Tibial nerve (tissue), 4 donors: ENCODE measurements at regions not wholly inside any gene's neighbourhood (a gene's known extent, or its start where the extent isn't known, plus 50 kb on each side); places are given as distances from the start of the nearest gene placed in this dataset.

ENCODE experiments used
- DNase-seq, 2 donors: peaks; one replicate each; pipeline ENCODE4 v3.0.0-alpha.2; 2019; ENCODE audit warnings: low spot score in 2 of 2
- H3K27ac ChIP-seq, 4 donors: fragments of 200-600 bp; sonication (generic) in 3 of 4; one replicate each; pipeline ENCODE4 v1.5.1; 2017 to 2019; ENCODE audit warnings: mild to moderate bottlenecking in 1 of 4
- H3K27me3 ChIP-seq, 2 donors: fragments of 200-600 bp; sonication (generic) in 1 of 2; one replicate each; pipeline versions ENCODE4 v1.5.1 to v1.6.0; 2017 to 2019
- H3K36me3 ChIP-seq, 3 donors: fragments of 200-600 bp; sonication (generic); one replicate each; pipeline ENCODE4 v1.5.1; 2018 to 2019
- H3K4me1 ChIP-seq, 4 donors: fragments of 200-600 bp; sonication (generic) in 3 of 4; one replicate each; pipeline ENCODE4 v1.5.1; 2017 to 2019
- H3K4me3 ChIP-seq, 4 donors: fragments of 200-600 bp; sonication (generic) in 3 of 4; one replicate each; pipeline ENCODE4 v1.5.1; 2017 to 2019; ENCODE audit warnings: mild to moderate bottlenecking in 1 of 4, moderate library complexity in 1 of 4
- H3K9me3 ChIP-seq, 4 donors: fragments of 200-600 bp; sonication (generic) in 3 of 4; one replicate each; pipeline ENCODE4 v1.5.1; 2017 to 2019
- EP300 ChIP-seq, 2 donors: sonication (generic); formaldehyde crosslinking; IDR thresholded peaks; one replicate each; pipeline ENCODE4 v1.6.1; 2017; ENCODE audit warnings: antibody characterized with exemption in 2 of 2, mild to moderate bottlenecking in 1 of 2
- POLR2A ChIP-seq, 2 donors: fragments of 450-650 bp; IDR thresholded peaks; one replicate each; pipeline ENCODE4 v1.6.1; 2017; ENCODE audit warnings: antibody characterized with exemption in 2 of 2, mild to moderate bottlenecking in 2 of 2, moderate library complexity in 2 of 2
- WGBS, 2 donors: methylation state at CpG; one replicate each; pipeline ENCODE4 v1.1.5; 2018; 5-methylcytosine and 5-hydroxymethylcytosine counted together
- TF ChIP-seq, protein P1 (sequence below), 5 experiments: fragments of 200-600 bp in 3 of 5; fragments of 450-650 bp in 2 of 5; sonication (generic) in 3 of 5; IDR thresholded peaks; one replicate each; pipeline ENCODE4 v1.5.1; 2016 to 2019; ENCODE audit warnings: antibody characterized with exemption in 5 of 5, mild to moderate bottlenecking in 3 of 5, moderate library complexity in 2 of 5

- no peaks in the 10 kb centered on the region for H3K4me1 ChIP-seq
- no peaks in the 10 kb centered on the region for H3K36me3 ChIP-seq
- DNase-seq, result no peak
- H3K9me3 ChIP-seq, result peaks cover 0 to 2% (median 0%) of the 10 kb centered on the region in 4 donors
- H3K4me3 ChIP-seq, result no peak overlapping the region
- TF ChIP-seq, protein P1, sequence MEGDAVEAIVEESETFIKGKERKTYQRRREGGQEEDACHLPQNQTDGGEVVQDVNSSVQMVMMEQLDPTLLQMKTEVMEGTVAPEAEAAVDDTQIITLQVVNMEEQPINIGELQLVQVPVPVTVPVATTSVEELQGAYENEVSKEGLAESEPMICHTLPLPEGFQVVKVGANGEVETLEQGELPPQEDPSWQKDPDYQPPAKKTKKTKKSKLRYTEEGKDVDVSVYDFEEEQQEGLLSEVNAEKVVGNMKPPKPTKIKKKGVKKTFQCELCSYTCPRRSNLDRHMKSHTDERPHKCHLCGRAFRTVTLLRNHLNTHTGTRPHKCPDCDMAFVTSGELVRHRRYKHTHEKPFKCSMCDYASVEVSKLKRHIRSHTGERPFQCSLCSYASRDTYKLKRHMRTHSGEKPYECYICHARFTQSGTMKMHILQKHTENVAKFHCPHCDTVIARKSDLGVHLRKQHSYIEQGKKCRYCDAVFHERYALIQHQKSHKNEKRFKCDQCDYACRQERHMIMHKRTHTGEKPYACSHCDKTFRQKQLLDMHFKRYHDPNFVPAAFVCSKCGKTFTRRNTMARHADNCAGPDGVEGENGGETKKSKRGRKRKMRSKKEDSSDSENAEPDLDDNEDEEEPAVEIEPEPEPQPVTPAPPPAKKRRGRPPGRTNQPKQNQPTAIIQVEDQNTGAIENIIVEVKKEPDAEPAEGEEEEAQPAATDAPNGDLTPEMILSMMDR (IDR thresholded peaks at IDR 0.05), result no peak
- no peak for TF ChIP-seq POLR2A (IDR thresholded peaks at IDR 0.05)
- TF ChIP-seq EP300 (IDR thresholded peaks at IDR 0.05), result no peak
- no peak overlapping the region for H3K27ac ChIP-seq
- WGBS, 2 donors, result 58 to 71% methylated on average over 5 of the region's 5 CpGs
- H3K27me3 ChIP-seq, result no peaks in the 10 kb centered on the region
These were observed 136.3 kb upstream of the SLC39A10 start for GRCh38 chr2:195520671-195521155.

DNA sequence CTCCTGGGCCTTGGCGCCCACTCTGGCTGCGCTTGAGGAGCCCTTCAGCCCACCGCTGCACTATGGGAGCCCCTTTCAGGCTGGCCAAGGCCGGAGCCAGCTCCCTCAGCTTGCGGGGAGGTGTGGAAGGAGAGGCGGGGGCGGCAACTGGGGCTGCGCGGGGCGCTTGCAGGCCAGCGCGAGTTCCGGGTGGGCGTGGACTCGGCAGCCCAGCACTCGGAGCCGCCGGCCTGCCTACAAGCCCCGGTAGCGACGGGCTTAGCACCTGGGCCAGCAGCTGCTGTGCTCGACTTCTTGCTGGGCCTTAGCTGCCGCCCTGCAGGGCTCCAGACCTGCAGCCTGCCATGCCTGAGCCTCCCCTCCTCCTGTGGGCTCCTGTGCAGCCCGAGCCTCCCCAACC is 141.5 kb upstream of the SLC39A10 start:
- Histone ChIP-seq H3K9me3 (peaks cover 0 to 3% (median 0%) of the 10 kb centered on the region in 4 donors), H3K36me3 (no peaks in the 10 kb centered on the region), H3K4me3 (no peak overlapping the region), H3K27me3 (no peaks in the 10 kb centered on the region), H3K27ac (no peak overlapping the region), H3K4me1 (no peaks in the 10 kb centered on the region)
- TF ChIP-seq EP300 (IDR thresholded peaks at IDR 0.05) (no peak), POLR2A (IDR thresholded peaks at IDR 0.05) (no peak)
- 92 to 95% methylated on average over 16 to 22 of the region's 24 CpGs for WGBS, 2 donors
- no peak for DNase-seq

DNA sequence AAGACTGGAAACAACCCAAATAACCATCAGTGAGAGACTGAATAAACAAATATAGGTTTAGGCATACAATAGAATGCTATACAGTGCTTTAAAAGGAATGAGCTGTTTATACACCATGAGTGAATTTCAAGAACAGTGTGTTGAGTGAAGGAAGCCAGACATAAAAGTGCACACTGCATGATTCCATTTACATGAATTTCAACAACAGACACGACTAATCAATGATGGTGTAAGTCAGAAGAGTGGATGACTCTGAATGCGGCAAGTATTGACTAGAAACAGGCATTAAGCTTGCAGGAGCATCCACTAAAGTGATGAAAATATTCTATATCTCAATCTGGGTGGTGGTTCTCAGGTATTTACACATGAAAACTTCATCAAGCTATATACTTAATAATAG is 142.7 kb upstream of the SLC39A10 start:
- H3K9me3 ChIP-seq, result peaks cover 0 to 3% (median 0%) of the 10 kb centered on the region in 4 donors
- TF ChIP-seq POLR2A (IDR thresholded peaks at IDR 0.05) (no peak), EP300 (IDR thresholded peaks at IDR 0.05) (no peak)
- TF ChIP-seq, protein P1 (IDR thresholded peaks at IDR 0.05), result no peak
- no peaks in the 10 kb centered on the region for H3K4me1 ChIP-seq
- H3K36me3 ChIP-seq, result no peaks in the 10 kb centered on the region
- 84 to 88% methylated on average over 2 of the region's 2 CpGs for WGBS, 2 donors
- no peak for DNase-seq
- no peak overlapping the region for H3K27ac ChIP-seq
- no peaks in the 10 kb centered on the region for H3K27me3 ChIP-seq
- H3K4me3 ChIP-seq, result no peak overlapping the region

DNA sequence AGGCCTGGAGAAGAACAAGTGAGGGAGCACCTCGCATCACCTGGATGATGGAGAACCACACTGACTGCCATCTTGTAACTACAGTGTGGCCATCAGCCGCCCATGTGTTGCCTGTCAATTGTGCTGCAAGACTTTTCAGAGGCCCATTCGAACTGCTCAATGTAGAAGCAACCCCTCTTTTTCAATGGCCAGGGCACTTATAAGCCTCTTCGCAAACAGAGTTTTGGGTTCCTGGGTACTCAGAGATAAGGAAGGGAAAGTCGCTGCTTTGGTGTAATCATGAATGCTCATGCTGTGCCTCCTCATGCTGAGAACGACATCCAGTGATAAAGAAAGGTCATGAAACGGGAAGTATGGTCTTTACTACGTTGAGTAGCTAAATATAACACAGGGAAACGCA is 143.9 kb upstream of the SLC39A10 start:
- WGBS, 2 donors, result 66 to 71% methylated on average over 9 of the region's 9 CpGs
- Histone ChIP-seq H3K36me3 (no peaks in the 10 kb centered on the region), H3K4me1 (no peaks in the 10 kb centered on the region), H3K4me3 (no peak overlapping the region), H3K27me3 (no peaks in the 10 kb centered on the region), H3K27ac (no peak overlapping the region), H3K9me3 (peaks cover 0 to 3% (median 0%) of the 10 kb centered on the region in 4 donors)
- no peak for TF ChIP-seq EP300 (IDR thresholded peaks at IDR 0.05)
- TF ChIP-seq POLR2A (IDR thresholded peaks at IDR 0.05), result no peak
- TF ChIP-seq, protein P1 (IDR thresholded peaks at IDR 0.05), result no peak
- no peak for DNase-seq

GRCh38 chr2:195509551-195509950 is 147.5 kb upstream of the SLC39A10 start:
- Histone ChIP-seq H3K9me3 (peaks cover 0 to 7% (median 0%) of the 10 kb centered on the region in 4 donors), H3K4me1 (no peaks in the 10 kb centered on the region), H3K36me3 (no peaks in the 10 kb centered on the region), H3K27ac (no peak overlapping the region), H3K27me3 (no peaks in the 10 kb centered on the region), H3K4me3 (no peak overlapping the region)
- DNase-seq, result no peak
- no peak for TF ChIP-seq EP300 (IDR thresholded peaks at IDR 0.05)
- TF ChIP-seq, protein P1 (IDR thresholded peaks at IDR 0.05), result no peak
- no peak for TF ChIP-seq POLR2A (IDR thresholded peaks at IDR 0.05)
- 79 to 91% methylated on average over 1 of the region's 1 CpG for WGBS, 2 donors

DNA sequence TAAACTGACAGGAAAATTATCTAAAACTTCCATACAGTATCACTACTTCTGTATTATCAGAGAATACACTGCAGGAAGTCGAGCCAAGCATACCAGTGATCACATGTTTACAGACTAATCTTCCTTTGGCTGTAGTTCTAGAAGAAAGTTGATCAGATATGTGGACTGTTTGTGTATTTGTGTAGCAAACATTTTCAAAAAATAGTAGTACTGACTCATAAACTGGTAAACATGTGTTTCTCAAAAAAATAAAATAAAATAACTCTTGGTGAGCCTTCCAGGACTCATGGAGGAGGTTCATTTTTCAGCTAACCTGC is 148.9 kb upstream of the SLC39A10 start:
- WGBS, 2 donors, result 87 to 91% methylated on average over 1 of the region's 1 CpG
- peaks cover 0 to 7% (median 0%) of the 10 kb centered on the region in 4 donors for H3K9me3 ChIP-seq
- DNase-seq, result no peak
- H3K4me1 ChIP-seq, result no peaks in the 10 kb centered on the region
- TF ChIP-seq EP300 (IDR thresholded peaks at IDR 0.05) (no peak), POLR2A (IDR thresholded peaks at IDR 0.05) (no peak)
- TF ChIP-seq, protein P1 (IDR thresholded peaks at IDR 0.05), result no peak
- no peaks in the 10 kb centered on the region for H3K27me3 ChIP-seq
- H3K27ac ChIP-seq, result no peak overlapping the region
- H3K4me3 ChIP-seq, result no peak overlapping the region
- H3K36me3 ChIP-seq, result no peaks in the 10 kb centered on the region
